GM04504 (cell line): ENCODE measurements at regions not wholly inside any gene's neighbourhood (a gene's known extent, or its start where the extent isn't known, plus 50 kb on each side); places are given as distances from the start of the nearest gene placed in this dataset.
"Not testable (repeated sequence)": the region's sequence is repeated elsewhere in the genome, so short reads cannot be mapped to it uniquely, and the experiment has no call there.

Experiments
- DNase-seq: peaks from one replicate; pipeline ENCODE4 v3.0.0-alpha.2; 2012; ENCODE audit warnings: low read depth

DNA sequence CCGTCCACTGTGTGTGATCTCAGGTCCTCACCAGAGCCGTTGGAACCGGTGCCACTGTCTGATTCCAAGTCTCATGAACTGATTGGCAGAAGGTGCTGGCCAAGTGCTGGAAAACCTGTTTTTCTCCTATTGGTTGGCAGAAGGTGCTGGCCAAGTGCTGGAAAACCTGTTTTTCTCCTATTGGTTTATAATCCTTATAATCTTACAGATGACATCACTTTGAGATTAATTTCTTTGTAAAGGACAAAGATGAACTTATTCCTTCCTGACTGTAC is 1106.3 kb downstream of the BRD1 start:
- no peak for DNase-seq

DNA sequence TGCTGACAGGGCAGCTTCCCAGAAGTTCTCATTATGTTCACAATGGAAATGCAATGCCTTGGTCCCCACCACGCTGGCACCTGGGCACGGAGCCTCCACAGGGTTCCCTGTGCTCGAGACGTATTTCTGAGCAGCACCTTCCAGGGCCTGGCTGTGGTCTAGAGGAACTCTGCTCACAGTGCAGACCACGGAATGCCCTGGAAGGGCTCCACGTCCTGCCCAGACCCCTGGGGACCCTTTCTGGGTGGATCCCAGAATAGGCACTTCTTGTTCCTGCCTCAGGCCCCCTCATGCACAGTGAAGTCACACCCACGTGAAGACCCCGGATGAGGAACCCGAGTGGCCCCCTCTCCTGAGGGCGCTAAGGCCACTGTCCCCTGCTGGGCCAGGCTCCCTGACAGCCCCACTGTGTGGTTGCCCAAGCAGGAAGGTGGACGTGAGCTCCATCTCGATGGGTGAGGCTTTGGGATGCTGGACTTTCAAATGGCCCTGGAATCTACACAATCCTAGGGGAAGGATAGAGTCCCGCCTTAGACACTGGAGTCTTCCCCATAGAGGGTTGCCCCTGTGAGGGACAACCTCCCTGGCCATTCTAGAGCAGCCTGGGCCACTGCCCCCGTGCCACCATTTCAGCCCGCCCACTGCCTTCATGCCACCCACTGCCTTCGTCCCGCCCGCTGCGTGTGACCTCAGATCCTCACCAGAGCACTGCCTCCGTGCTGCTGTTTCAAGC is 1106.8 kb downstream of the BRD1 start:
- DNase-seq, result no peak

DNA sequence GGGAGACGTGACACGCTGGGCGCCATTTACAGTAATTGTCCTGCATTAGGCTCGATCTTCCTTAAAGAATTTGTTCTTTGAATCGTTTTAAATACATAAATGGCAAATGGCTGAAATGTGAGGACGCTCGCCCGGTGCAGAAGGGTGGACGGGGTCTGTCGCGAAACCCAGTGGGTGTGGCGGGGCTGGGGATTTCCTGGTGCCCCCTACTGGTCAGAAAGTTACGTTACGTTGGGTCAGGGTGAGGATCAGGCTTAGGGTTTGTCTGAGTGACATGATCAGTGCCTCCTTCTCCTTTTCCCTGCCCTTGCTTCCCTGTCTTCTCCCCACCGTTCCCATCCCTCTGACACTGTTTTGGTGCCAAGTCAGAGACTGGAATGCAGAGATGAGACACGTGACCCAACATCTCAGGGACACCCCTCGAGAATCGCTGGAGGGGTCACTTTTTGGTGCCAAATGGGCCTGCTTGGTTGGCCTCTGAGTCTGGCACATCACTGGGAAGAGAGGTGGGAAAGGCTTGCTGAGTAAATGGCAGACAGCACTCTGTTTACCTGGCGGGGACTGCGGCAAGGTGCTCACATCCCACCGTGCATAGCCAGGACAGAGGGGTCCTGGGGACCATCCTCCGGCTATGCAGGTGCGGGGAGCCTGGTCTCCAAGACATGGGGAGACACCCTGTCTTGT is 1107.6 kb downstream of the BRD1 start:
- DNase-seq, result no peak

DNA sequence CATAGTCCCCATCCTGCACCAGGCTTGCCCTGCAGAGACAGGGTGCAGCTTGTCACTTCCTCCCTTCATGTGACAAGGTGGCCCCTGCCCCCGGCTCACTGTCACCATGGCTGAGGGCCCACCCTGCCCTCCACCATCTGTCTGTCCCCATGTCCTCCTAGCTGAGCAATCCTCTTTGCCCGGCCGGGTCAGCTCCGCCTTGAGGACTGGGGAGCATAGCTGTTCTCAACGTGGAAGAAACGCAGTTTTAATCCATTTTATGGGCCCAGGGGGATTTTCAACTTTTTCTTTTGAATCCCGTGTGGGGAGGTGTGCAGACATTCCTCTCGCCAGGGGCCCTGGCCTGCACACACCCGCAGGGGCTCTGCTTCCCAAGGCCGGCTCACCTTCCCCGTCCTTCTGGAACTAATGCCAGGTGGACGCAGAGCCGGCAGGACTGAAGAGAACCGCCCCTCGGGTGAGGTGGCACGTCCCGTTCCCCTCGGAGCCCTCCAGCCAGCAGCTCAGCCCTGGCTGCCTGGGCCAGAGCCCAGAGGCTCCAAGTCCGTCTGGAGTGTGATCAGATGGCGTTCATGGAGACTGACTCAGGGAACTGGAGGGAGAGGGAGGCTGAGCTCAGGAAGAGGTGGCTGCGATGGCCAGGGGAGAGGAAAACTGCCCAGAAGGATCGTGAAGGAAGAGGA is 1108.7 kb downstream of the BRD1 start:
- DNase-seq, result no peak

DNA sequence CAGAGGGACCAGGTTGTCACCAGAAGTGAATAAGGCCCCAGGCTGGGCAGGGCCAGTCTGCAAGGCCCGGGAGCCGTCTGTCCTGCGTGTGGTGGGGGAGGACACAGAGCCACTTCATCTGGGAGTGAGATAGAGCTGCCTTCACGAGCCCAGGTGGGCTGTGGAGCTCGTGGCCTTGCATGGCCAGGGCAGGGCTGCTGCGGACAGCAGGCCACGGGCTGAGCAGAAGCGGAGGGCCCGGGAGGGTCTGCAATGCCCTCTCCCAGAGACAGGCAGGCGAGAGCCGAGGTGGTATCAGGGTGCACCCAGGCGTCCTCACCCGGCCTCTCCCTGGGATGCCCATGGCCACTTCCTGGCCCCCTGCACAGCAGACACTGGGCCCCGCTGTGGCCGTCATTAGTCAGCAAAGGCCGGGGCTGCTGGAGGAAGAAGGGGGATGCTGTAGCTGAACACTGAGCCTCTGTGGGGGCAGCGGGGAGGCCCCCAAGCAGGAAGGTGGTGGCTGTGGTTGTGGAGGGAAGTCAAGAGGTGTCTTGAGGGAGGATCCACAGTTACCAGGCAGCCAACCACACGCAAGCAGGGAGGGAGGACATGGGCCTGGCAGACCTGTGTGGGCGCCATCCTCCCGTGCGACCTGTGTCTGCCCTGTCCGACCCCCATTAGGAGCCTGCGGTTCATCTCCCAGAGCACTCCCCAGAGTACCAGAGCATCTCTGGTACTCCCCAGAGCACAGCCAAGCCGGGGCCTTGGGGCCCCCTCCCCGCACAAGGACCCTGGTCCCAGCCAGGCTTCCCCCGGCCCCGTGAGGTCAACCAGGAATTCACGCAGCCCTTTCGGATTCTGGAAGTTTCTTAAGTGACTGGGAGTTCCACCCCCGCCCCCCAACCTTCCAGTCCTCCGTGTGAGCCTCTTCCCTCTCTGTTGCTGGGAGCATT is 1109.5 kb downstream of the BRD1 start:
- DNase-seq, result no peak

DNA sequence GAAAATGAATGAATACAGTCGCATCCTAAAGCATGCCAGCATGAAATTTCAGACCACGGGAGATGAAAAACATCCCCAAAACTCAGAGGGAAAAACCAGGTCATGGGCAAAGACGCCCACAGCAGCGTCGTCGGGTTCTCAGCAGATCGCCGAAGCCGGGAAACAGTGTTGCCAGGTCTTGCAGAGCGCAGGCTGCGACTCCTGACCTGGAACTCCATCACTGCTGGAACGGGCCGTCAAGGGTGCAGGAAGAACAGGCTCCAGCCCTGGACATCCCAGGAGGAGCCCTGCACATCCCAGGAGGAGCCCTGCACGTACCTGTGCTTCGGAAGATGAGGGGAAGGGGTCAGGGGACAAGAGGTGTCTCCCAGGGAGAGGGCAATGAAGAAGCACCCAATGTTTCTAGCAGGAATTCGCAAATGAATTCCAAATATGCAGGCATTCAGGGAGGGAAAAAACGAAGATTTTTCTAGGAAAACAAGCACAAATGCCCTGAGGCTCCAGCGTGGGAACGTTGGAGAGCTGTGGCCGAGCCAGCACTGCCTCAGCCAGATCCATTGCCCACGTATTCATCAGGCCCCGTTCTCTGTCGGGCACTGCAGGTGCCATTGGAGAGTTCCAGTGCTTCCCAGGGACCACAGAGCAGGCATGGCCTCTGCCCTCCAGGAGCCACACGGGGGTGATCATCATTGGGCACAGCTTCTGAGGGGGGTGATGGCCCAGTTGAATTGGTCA is 1110.4 kb downstream of the BRD1 start:
- no peak for DNase-seq

DNA sequence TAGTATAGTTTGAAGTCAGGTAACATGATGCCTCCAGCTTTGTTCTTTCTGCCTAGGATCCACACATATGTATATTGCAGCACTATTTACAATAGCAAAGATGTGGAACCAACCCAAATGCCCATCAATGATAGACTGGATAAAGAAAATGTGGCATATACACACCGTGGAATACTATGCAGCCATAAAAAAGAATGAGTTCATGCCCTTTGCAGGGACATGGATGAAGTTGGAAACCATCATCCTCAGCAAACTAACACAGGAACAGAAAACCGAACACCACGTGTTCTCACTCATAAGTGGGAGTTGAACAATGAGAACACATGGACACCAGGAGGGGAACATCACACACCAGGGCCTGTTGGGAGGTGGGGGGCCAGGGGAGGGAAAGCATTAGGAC is 1111.5 kb downstream of the BRD1 start:
- DNase-seq, result not testable (repeated sequence)

DNA sequence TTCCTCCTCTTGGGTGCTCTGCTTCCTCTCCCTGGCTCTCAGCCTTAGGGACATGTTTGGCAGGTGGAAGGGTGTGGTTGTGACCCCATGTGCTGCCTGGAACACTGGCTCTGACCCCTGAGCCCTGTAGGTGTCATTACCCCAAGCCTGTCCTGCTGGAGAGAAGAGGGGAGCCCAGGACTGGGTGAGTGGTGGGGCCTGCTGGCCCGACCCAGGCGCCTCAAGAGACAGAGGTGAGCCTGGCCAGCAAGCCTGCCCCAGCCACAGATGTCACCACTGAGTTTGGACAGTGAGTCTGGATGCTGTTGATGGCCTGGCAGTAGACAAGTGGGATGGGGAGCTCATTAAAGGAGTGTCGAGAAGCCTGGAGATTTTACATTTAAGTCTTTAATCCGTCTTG is 1112.2 kb downstream of the BRD1 start:
- no peak for DNase-seq

DNA sequence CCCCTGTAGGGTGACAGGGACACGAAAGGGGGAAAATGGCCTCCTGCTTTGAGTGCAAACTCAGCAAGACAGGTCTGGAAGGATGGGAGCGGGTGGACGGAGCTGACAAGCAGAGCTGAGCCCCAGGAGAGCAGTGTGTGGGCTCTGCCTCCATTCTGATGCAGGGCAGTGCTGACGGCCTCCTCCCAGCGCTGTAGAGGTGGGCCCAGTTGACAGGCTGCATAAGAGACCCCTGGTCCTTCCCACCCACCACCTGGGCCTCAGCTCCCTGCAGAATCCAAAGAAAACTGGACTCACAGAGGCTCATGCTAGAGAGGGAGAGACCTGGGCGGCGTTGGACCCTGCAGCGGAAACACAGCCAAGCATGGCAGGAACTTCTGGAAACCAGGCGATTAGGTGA is 1113.4 kb downstream of the BRD1 start:
- DNase-seq, result no peak

DNA sequence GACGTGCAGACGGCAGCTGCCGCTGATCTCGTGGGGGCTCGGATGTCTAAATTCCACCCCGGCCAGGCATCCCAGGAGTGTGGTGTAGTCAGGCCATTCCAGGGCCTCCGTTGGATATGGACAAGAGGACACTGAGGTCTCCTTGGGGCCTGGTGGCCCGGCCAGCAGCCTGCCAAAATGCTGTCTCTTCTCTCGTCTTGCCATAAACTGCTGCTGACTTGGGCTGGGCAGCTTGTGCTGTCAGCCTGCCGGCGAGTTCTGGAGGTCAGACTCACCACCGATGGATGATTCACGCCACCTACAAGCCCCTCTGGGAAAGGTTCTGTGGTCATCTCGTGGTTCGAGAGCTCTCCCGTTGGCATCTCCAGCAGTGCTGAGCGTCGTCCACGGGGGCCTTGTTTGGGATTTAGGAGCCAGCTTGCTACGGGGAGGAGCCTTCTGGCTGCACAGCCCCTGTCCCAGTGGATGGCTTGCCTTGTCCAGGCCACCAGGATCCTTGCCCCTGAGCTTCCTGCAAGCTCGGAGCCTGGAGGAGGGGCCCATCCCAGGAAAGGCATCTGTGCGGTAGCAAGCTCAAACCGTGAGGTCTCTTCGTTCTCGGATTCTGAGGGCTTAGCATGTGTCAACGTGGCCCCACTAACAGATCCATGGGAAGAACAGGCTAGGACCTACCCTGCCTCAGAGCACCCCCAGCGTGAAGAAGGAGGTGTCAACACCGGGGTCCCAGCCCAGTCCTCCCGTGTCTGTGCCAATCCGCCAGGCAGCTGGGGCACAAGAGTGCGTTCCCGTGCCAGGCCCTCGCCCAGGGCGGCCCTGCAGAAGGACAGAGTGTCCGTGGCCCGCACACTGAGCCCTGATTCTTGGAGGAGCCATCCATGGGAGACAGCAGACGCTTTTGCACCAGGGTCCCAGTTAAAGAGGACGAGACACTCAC is 1114.1 kb downstream of the BRD1 start:
- no peak for DNase-seq

DNA sequence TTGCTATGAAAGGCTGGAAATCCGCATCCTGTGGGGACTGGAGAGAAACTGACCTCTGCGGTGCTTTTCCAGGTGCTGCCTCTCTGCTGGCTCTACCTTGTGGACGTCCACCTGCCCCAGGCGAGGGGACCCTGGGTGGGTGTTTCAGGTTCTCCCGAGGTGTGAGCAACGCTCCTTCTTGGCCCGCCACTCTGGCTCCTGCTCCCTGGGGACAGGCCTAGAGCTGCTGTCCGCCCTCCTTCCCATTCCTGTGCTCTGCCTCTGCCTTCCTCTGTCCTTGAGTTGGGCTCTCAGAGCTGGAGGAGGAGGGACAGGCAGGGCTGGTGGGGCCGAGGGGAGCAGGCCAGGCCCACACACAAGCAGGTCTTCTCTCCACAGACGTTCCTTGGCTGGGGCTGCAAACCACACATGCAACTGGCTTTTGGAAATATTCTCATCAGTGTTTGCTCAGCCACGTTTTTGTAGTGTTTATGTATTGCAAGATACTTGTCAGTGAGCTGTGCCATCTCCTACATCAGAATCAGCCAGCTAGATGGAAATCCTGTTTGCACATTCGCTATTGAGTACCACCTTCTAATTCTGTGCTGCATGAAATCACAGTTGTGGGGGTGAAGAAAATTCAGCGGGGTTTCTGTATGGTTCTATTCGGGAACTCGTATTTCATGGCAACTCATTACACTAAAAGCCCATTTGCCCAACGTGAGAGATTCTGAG is 1115.0 kb downstream of the BRD1 start:
- DNase-seq, result no peak

DNA sequence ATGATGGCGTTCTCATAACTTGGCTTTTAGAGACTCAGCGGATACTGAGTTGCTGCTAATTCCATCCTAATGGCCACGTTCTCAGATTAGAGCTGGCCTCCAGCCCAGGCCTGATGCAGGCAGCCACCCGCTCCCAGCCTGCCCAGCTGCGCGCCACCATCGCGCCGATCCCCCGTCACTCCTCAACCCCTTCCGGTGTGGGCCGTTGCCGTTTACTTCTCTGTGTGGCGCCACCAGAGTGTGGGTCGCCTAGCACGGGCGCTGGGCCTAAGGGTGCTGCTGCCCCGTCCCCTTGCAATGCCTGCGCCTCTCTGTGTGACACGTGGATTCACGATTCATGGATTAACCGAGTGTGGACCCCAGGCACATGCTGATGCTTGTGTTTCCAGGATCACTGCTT is 1116.0 kb downstream of the BRD1 start:
- DNase-seq, result no peak

DNA sequence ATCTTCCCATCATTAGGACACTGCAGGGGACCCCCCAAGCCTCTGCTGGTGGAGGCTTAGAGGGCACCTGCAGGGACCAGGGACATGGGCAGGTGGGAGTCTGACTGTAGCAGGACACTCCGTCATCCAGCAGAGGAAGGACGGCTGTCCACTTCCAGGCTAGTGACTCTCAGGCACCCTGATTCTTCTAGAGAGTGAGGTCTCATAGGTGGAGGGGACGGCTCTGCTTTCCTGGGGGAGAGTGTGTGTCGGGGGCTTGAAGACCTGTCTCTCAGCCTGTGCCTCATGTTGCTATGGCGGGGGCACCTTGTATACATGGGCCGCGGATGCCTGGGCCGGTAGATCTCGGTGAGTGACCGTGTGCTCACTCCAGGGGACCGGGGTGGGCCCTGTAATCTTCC is 1116.6 kb downstream of the BRD1 start:
- no peak for DNase-seq

DNA sequence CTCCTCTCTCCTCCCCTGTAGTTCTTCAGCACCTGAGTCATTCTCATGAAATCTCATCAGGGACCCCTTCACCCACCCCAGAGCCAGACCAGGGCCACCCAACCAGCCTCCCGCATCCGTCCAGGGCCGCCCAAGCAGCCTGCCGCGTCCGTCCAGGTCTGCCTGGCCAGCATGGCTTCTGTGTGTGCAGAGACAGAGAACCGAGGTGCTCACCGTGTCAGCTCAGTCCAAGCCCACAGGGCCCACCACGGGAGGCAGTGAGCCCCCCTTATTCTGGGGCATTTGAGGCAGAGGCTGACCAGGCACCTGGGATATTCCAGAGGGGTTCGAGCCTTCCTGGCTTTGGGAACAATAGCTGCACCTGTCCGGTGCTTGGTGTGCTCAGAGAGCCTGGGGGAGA is 1117.3 kb downstream of the BRD1 start:
- DNase-seq, result no peak

DNA sequence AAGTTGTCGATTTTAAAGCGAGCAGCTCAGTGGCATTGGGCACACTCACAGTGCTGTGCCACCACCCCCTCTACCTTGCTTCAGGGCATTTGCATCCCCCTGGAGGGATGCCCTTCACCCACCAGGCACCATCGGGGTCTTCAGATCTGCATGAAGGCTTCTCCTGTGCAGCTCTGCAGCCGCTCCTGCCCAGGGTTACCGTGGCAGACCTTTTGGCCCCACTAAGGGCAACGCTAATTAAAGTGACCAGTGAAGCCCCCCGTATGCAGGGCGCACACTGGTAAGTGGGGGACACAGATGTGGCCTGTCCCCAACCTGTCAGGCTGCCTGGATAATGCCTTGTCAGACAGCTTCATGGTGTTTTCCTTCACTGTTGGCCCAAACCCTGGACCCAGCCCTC is 1117.7 kb downstream of the BRD1 start:
- DNase-seq, result no peak

DNA sequence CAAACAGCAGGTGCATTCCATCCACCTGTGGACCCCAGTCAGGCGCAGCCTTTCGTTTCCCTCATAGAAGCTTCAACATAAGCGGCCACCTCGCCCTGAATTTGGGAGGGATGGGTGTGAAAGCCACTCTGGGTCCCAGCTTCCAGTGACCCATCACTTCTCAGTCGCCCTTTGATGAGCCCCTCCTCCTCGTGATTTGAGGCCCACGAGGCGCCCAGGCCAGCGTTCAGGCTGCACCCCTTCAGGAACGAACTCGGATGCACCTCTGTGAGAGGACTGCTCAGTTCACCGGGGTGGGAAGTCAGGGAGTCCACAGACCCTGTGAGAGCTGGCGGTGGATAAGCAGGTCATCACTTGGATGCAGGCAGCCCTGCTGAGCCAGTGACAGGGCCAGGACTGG is 1118.2 kb downstream of the BRD1 start:
- DNase-seq, result no peak

DNA sequence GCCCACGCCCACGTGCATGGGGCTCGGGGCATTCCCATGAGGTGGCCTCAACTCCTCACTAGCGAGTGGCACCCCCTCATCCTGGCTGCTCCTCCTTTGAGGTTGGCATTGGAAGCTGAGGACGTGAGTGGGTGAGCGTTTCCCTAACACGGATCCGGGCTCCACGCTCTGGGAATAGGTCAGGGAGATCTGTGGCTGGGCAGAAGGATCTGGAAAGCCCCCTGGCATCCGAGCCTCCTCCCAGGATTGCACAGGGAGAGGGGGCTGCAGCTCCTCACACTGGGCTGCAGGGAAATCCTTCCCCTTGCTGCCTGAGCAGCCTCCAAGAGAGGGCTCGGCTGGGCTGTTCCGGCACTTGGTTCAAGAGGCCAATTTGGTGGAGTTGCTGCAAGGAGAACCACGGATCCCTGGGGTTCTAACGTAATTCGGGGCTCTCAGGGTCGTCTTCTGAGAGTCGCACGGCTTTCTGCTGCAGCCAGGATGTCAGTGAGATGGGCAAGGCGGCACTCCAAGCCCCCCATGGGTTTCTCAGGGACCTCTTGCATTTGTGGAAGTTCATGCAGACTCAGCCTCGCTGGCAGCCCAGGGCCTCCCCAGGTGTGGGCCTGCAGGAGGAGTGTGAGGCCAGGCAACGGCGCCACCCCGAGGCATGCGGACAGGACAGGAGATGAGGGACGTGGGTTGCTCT is 1119.0 kb downstream of the BRD1 start:
- DNase-seq, result no peak

DNA sequence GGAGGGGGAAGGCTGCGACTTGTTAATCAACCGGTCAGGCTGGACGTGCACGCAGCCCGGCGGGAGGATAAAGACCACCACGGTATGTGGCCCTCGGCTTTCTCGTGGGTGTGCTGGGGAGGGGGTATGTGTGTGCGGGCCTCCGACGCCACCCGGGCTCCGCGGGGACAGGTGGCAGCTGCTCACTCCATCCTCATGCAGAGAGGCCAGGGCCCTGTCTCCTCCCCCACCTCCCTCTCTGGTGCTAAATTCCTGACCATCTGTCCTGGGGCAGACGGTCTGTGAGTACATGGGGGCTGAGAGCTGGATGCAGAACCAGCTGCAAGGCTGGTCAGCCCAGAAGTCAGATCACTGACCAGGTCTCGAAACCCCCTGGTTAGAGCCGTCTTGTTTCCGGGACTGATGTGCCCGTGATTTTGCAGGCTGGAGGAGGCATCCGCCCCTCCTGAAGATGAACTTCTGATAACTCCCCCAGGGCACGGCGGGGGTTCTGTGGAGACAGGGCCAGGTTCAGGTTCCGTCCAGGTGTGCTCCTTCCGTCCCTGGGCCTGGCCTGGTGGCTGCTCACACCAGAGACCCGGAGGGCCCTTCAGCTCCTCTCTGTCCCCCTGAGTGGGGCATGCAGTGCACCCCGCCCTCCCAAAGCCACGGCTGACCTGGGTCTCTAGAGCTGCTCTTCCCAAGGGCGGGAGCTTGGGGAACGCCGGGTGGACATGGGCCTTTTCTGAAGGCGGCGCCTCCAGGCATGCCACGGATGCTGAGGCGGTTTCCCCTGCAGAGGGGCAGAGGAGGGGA is 1119.7 kb downstream of the BRD1 start:
- no peak for DNase-seq
